Stomach (tissue), 4 donors: ENCODE measurements at regions not wholly inside any gene's neighbourhood (a gene's known extent, or its start where the extent isn't known, plus 50 kb on each side); places are given as distances from the start of the nearest gene placed in this dataset.

Experiments
- CTCF ChIP-seq, 7 experiments: fragments of 450-650 bp in 4 of 7; fragments of 200-600 bp in 3 of 7; sonication (generic) in 3 of 7; IDR thresholded peaks; one replicate each; pipeline ENCODE4 v1.5.1; 2016 to 2019; ENCODE audit warnings: antibody characterized with exemption in 7 of 7, control low read depth in 2 of 7, mild to moderate bottlenecking in 1 of 7
- POLR2A ChIP-seq, 4 donors: fragments of 450-650 bp; IDR thresholded peaks; one replicate each; pipeline ENCODE4 v1.6.1; 2016; ENCODE audit warnings: antibody characterized with exemption in 4 of 4, control low read depth in 2 of 4, mild to moderate bottlenecking in 1 of 4, moderate library complexity in 1 of 4

GRCh38 chr2:223470602-223471001, 131.6 kb downstream of the SCG2 start:
- TF ChIP-seq POLR2A (IDR thresholded peaks at IDR 0.05) = no peak
- no peak for TF ChIP-seq CTCF (IDR thresholded peaks at IDR 0.05)
